ENCODE measurements at regions not wholly inside any gene's neighbourhood (a gene's known extent, or its start where the extent isn't known, plus 50 kb on each side); places are given as distances from the start of the nearest gene placed in this dataset.

GRCh38 chr18:61619783-61620182, 273.0 kb downstream of the RNF152 start:
- Mint-ChIP-seq H3K4me1 (no peaks in the 10 kb centered on the region), H3K4me3 (no peak overlapping the region), H3K36me3 (no peaks in the 10 kb centered on the region), H3K27ac (no peak overlapping the region), H3K27me3 (ENCODE audit: low read depth in 2 of 2) (peaks cover 17 to 35% of the 10 kb centered on the region in 2 donors), H3K9me3 (no peaks in the 10 kb centered on the region)
- no peak overlapping the region for H3K4me3 ChIP-seq (ENCODE audit: low read length)
- H3K27ac ChIP-seq (ENCODE audit: low read length) = no peak overlapping the region
- H3K9me3 ChIP-seq (ENCODE audit: control insufficient read depth, insufficient read depth, low read length) = no peaks in the 10 kb centered on the region
- ATAC-seq = no peak
- WGBS (ENCODE audit: insufficient coverage) = 73% methylated on average over 1 of the region's 1 CpG
- no peaks in the 10 kb centered on the region for H3K36me3 ChIP-seq (ENCODE audit: control insufficient read depth, insufficient read depth, low read length)
- TF ChIP-seq CTCF (IDR thresholded peaks at IDR 0.05) = no peak
- no peak for DNase-seq
- intact Hi-C loops (cut with micrococcal nuclease) = no loop called here
- H3K4me1 ChIP-seq (ENCODE audit: control insufficient read depth, insufficient read depth, low read length) = no peaks in the 10 kb centered on the region
- H3K27me3 ChIP-seq (ENCODE audit: control insufficient read depth, insufficient read depth, low read length) = peaks cover 2% of the 10 kb centered on the region

GRCh38 chr18:61618816-61619215, 274.0 kb downstream of the RNF152 start:
- WGBS (ENCODE audit: insufficient coverage) = 80% methylated on average over 3 of the region's 3 CpGs
- no peak for ATAC-seq

GRCh38 chr18:61616111-61616610, 276.6 kb downstream of the RNF152 start:
- 81% methylated on average over 3 of the region's 4 CpGs for WGBS (ENCODE audit: insufficient coverage)
- no peak overlapping the region for H3K4me3 ChIP-seq (ENCODE audit: low read length)
- Mint-ChIP-seq H3K4me1 (no peaks in the 10 kb centered on the region), H3K9me3 (no peaks in the 10 kb centered on the region), H3K27ac (no peak overlapping the region), H3K4me3 (no peak overlapping the region), H3K27me3 (ENCODE audit: low read depth in 2 of 2) (peaks cover 20 to 23% of the 10 kb centered on the region in 2 donors), H3K36me3 (no peaks in the 10 kb centered on the region)
- no peak for TF ChIP-seq CTCF (IDR thresholded peaks at IDR 0.05)
- H3K9me3 ChIP-seq (ENCODE audit: control insufficient read depth, insufficient read depth, low read length) = no peaks in the 10 kb centered on the region
- no peak for DNase-seq
- intact Hi-C loops (cut with micrococcal nuclease) = no loop called here
- ATAC-seq = no peak
- no peaks in the 10 kb centered on the region for H3K36me3 ChIP-seq (ENCODE audit: control insufficient read depth, insufficient read depth, low read length)
- peaks cover 2% of the 10 kb centered on the region for H3K27me3 ChIP-seq (ENCODE audit: control insufficient read depth, insufficient read depth, low read length)
- no peaks in the 10 kb centered on the region for H3K4me1 ChIP-seq (ENCODE audit: control insufficient read depth, insufficient read depth, low read length)
- H3K27ac ChIP-seq (ENCODE audit: low read length) = no peak overlapping the region

More at GRCh38 chr18:61618816-61619215, 274.0 kb downstream of the RNF152 start:
- Mint-ChIP-seq H3K36me3 (no peaks in the 10 kb centered on the region), H3K27ac (no peak overlapping the region), H3K4me1 (no peaks in the 10 kb centered on the region), H3K4me3 (no peak overlapping the region), H3K9me3 (no peaks in the 10 kb centered on the region), H3K27me3 (ENCODE audit: low read depth in 2 of 2) (peaks cover 17 to 26% of the 10 kb centered on the region in 2 donors)
- H3K27me3 ChIP-seq (ENCODE audit: control insufficient read depth, insufficient read depth, low read length) = peaks cover 2% of the 10 kb centered on the region
- H3K4me1 ChIP-seq (ENCODE audit: control insufficient read depth, insufficient read depth, low read length) = no peaks in the 10 kb centered on the region
- no peak for DNase-seq
- no peak for TF ChIP-seq CTCF (IDR thresholded peaks at IDR 0.05)
- intact Hi-C loops (cut with micrococcal nuclease) = no loop called here
- H3K27ac ChIP-seq (ENCODE audit: low read length) = no peak overlapping the region
- no peaks in the 10 kb centered on the region for H3K9me3 ChIP-seq (ENCODE audit: control insufficient read depth, insufficient read depth, low read length)
- H3K4me3 ChIP-seq (ENCODE audit: low read length) = no peak overlapping the region
- no peaks in the 10 kb centered on the region for H3K36me3 ChIP-seq (ENCODE audit: control insufficient read depth, insufficient read depth, low read length)

- H3K27me3 ChIP-seq (ENCODE audit: control insufficient read depth, insufficient read depth, low read length) = no peaks in the 10 kb centered on the region
- ATAC-seq = no peak
- Mint-ChIP-seq H3K4me3 (no peak overlapping the region), H3K9me3 (no peaks in the 10 kb centered on the region), H3K27ac (no peak overlapping the region), H3K36me3 (no peaks in the 10 kb centered on the region), H3K4me1 (no peaks in the 10 kb centered on the region), H3K27me3 (ENCODE audit: low read depth in 2 of 2) (peaks cover 7 to 16% of the 10 kb centered on the region in 2 donors)
- TF ChIP-seq CTCF (IDR thresholded peaks at IDR 0.05) = no peak
- intact Hi-C loops (cut with micrococcal nuclease) = no loop called here
- no peak overlapping the region for H3K4me3 ChIP-seq (ENCODE audit: low read length)
- no peaks in the 10 kb centered on the region for H3K36me3 ChIP-seq (ENCODE audit: control insufficient read depth, insufficient read depth, low read length)
- no peak for DNase-seq
- no peaks in the 10 kb centered on the region for H3K4me1 ChIP-seq (ENCODE audit: control insufficient read depth, insufficient read depth, low read length)
- no peaks in the 10 kb centered on the region for H3K9me3 ChIP-seq (ENCODE audit: control insufficient read depth, insufficient read depth, low read length)
- no peak overlapping the region for H3K27ac ChIP-seq (ENCODE audit: low read length)
Observed at GRCh38 chr18:61612517-61612916, 279.3 kb downstream of the CDH20 start.

Data from natural killer cell (primary cell).